ENCODE measurements at regions not wholly inside any gene's neighbourhood (a gene's known extent, or its start where the extent isn't known, plus 50 kb on each side); places are given as distances from the start of the nearest gene placed in this dataset.

DNA sequence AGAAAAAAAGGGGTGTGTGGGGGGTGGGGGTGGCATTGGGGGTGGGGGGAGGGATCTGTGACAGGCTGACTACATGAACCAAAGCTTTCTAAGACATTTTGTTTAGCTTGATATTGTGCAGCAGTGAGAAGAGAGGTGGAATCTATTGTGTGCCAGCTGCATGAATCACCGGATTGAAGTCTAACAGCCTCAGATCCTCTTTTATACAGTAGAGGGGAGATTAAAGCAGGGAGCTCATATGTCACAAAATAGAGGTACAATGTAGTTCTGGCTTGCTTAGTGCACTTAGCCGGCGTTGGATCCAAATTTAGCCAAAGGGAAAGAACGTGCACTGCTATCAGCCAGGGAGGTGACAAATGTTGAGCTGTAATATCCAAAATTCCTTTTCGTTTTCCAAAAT is 404.2 kb upstream of the CITED2 start:
- no peak for DNase-seq

DNA sequence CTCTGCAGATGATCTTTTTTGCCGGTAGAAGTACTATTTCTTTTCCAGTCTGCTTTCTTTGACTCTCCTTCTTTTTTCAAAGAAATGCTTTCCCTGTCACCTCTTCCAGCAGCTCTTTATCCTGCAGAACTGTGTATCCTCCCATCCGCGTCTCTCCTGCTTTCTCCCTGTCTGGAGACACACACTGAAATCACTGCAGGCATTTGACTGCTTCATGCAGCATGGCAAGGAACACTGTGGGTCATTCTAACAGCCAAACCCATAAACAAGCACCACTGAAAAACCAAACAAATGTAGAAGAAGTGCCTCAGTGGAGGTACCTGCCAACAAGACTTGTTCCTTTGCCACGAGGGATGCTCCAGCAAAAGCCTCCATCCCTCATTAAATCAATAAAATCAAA is 403.7 kb upstream of the CITED2 start:
- no peak for DNase-seq

DNA sequence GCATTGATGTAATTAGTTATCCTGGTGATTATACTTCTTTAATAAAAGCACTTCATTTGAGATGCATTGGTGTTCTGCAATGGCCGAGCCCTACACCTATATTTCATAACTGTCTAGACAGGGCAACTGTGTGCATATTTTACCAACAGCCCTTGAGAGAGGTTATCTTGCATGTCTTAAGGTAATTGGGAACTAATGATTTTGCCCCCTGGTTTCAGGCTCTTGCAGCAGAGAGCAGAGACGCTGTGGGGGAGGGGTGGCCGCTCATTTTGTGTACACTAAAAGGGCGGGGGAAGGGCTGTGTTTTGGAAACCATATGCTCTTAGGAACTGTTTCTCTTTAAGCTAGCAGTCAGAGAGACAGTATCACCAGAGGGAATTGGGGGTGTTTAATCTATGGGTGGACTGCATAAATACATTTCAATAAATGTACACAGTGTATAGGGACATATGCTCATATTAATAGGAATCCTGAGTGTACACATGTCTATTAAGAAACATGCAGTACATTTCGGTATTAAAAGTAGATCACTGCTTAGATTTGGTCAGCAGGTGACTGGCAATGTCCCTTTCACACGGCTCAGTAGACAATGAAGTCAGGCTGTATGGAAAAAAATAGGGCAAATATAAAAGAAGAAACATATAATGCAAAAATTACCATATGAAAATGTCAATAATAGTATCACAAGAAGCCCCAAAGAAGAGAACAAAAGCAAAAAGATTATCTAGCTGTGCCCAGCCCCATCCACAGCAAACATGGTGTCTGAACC is 402.9 kb upstream of the CITED2 start:
- no peak for DNase-seq

DNA sequence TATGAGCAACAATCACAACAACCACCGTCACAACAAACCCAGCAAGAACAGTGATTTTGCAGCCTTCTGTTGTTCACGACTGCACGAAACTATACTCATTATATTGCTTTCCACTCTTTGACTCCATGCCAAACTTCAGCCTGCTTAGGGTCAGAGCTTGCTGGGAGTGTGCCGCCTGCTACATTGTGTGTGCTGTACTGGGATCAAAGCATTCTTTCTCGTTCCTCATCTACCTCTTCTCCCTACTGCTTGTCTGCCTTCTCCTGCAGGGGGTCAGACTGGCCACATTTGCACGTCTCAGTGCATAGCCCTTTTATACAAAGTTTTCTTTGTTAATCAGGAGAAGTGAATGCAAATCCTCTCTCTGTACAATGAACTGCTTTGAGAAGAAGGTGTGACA is 401.6 kb upstream of the CITED2 start:
- DNase-seq, result no peak

DNA sequence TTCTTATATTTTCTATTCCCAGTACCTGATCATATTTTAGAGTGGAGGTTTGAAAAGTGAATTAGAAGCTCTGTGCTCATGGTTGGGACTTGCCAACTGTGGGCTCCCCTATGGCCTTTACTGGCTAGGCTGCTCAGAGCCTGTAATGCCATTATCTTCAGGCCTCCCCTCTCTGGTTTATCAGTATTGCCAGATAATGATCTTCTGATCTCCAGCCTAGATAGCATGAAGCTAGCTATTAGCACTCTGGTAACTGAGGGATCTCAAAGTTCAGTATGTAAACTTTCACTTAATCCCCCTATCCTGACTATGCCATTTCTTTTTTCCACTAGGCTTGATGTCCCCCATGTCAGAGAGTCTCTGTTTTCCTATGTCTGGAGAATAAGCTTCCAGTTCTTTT is 393.7 kb upstream of the CITED2 start:
- DNase-seq, result no peak

DNA sequence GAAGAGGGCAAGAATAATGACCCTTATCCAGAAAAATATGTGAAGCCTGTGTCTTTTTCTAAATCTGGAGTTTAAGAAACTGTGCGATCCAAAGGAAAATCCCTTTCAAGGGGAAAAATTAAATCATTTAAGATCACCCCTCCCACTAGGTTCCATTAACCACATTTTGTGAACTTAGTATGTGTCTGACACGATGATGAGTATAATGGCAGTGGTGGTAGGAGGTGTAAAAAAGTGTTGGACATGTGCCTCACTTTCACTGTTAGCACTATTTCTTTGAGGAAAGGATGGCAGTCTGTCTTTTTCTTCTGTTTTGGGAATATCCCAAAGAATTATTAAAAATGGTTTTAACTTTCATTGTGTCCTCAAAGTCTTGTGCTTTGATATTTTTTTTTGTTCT is 392.3 kb upstream of the CITED2 start:
- DNase-seq, result no peak

DNA sequence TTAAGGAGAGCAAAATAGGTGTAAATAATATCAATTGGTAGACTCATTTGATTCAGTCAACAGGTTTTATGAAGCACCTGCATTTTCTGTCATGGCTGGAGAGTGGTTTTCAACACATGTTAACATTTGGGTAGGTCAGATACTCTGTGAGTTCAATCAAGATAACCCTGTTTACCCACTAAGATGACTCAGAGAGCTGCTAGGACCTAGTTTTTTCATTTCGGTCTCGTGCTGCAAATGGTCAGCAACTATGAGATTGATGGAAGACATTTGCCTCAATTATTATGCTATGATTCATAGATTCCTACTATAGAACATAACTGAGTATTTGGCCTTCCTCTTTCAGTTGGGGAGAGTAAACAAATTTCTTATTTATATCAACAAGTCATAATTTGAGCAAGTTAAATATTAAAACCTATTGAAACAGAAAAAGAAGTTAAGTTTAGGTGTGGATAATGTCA is 391.4 kb upstream of the CITED2 start:
- no peak for DNase-seq

DNA sequence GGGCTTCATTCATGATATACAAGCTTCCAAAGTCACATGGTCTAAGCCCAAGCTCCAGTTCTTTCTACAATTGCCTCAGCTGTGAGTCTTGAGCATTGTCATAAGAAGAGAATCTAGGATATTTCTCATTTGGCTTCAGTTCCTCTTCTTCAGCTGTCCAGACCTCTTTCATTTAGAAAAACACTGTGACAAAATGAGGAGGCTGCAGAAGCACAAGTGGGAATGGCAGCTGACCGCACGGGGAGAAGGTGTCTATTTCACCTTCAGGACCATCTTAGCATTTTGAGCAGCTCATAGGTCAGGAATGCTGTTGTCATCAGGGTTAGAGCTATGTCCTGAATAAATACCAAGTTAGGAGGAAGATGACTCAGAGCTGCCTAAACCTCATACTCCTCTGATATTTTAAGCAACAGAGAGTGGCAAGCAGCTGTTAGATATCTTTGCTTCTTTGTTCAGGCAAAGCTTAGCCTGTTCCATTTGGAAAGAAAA is 390.1 kb upstream of the CITED2 start:
- DNase-seq, result no peak

DNA sequence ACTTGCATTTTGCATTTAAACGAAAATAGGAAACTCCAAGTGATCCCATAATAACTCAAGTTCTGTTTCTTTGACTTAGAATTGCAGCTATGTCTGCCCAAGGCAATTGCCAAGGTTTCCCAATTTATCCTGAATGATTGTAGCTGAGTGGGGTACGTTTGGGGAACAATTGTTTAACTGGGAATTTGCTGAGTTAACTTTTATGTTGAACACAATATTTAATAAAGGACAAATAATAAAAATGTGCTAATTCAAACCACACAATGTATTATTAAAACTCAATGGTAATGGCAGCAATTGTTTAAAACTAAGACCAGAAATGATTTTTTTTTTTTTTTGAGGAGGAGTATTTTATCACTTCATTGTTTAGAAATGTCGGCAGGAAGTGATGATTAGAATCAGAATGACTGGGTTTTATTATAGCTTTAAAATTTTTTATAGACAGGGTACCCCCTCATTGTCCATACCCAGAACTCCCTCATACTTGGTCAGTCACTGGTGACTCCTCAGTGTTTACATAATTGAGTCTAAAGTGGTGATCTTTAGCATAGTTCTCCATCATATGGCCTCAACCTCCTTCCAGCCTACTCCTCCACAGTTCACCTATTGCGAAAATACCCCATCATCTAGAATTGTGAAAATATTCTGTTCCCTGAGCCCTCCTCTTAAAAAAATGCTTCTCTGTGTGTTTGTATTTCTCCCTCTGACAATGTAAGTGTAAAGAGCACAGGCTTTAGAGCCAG is 389.2 kb upstream of the CITED2 start:
- no peak for DNase-seq

DNA sequence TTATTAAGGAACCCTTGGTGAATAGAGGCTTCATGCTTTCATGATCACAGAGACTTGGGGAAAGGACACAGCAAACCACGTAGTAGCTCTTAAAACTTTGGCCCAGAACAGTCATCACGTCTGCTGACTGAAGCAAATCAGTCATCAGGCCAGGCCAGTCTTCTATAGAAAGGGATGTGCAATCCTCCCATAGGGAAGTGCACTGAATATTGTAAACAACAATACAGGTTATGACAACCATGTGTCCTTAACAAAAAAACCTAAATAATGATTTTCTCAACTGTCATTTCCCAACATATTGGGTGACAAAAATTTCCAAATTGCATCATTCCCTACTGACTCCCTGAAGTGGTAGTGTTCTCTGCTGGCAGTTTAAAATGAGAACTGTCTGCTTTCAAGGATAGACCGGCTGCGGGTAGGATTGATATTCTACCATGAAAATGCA is 388.2 kb upstream of the CITED2 start:
- no peak for DNase-seq

DNA sequence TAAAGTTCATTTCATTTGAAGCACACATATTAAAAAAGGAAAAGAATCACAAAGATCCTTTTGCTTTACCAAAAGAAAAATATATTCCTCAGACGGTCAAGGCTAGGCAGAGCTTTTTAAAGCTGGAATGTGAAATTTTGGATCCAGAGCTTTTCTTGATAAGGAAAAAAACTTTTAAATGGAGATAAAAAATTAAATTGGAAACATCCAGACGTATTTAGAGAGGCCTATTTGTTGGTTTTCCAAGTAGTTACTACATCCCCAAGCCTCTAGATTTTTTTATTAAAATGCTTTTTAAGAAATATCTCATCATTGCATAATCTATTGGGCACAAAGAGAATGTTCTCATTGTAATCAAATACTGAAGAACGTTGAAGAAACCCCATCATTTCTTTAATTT is 385.7 kb upstream of the CITED2 start:
- DNase-seq, result no peak

DNA sequence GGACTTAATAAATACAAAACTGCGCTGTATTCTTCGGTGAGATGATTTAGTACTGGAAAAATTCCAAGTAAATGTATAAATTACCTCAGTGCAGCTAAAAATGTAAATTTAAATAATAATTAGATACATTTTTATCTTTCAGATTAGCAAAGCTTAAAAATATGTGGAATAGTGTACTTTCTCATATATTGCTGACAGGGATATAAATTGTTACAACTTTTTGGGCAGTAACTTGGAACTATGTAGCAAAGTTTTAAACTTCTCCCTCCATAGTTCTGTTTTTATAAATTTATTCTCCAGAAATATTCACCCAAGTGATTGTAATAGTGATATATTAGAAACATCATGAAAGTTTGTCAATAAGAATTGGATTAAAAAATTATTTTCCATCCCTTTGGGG is 384.6 kb upstream of the CITED2 start:
- no peak for DNase-seq

DNA sequence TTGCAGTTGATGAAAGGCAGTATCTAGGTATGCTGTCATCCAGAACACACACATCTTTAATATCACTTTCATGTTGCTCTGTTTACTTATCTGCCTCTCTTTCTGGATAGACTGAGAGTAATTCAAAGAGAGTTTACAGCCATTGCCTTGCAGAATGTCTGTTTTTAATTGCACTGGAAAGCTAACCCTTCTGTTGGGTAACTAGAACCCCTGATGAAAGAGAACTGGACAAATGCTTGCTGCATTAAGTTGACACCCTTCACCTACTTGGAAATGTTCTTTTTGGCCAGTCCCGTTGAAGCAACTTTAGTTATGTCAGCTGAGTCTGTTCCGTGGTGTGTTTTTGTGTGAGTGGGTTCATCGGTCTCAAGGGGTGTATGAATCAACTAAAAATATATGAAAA is 383.8 kb upstream of the CITED2 start:
- no peak for DNase-seq

DNA sequence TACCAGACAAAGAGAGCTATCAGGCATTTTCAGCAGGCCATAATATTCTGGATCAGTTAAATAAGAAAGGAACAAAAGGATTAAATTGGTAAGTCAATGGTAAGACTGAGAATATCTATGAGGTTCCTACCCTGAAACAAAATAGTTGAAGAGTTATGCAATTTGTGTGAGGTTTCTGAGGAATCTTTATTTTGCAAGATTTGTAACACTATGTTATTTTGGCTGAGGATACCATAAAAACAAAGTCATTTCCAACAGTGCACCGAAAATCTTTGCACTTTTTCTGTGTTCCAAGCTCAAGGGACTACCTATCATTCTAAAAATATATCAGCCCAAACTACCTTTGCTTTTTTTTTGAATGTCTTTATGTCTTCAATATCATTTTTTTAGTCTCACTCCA is 383.3 kb upstream of the CITED2 start:
- DNase-seq, result no peak

DNA sequence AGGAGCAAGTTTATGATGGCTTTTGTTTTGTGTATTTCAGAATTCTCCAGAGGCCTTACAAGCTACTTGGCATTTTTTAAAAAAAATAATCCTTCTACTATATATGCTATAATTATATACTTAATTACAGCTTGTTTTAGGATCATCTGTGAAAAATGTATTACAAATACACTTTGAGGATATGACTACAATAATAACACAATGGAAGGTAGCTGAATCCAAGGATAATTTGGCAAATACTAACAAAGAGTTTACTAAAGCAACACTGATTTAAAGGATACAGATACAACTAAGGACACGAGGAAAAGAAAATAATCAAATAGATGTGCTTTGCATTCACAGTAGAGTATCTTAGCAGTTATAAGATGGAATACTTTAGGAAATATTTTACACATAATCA is 381.9 kb upstream of the CITED2 start:
- DNase-seq, result no peak

DNA sequence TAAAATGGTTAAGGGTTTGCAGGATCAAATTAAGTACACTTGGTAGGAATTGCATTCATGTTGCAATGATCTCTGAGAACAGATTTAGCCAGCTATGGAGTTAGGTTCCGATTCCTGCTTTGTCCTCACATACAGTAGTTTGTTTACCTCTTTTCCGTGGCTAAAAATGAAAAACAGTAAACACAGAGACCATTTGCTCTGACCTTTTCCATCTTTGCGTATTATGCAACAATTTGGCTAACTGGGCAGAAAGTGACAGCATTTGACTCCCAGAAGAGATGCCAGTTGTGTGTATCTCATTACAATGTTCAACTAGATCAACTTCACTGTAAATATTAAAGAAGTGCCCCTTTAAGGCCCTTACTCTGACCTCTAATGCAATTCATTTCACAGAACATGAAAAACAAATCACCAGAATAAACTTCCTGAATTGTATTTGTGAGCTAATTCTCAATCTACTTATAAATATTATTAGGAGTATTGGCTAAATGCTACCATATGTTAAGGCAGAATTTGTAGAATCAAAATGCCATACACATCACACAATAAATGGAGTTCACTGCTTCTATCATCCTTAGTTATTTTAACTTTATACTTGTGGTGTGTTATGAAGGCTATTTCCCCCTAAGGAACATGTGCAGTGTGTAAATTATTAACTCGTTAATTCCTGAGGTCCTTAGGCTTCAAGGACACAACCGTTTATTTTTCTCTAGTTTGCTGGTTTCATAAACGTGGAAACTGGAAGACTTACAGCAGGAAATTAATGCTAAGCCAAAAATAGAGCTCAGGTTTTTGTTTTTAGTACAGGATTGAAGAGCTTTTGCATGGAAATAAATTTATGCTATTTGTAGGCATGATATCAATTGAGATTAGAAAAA is 380.7 kb upstream of the CITED2 start:
- DNase-seq, result no peak

DNA sequence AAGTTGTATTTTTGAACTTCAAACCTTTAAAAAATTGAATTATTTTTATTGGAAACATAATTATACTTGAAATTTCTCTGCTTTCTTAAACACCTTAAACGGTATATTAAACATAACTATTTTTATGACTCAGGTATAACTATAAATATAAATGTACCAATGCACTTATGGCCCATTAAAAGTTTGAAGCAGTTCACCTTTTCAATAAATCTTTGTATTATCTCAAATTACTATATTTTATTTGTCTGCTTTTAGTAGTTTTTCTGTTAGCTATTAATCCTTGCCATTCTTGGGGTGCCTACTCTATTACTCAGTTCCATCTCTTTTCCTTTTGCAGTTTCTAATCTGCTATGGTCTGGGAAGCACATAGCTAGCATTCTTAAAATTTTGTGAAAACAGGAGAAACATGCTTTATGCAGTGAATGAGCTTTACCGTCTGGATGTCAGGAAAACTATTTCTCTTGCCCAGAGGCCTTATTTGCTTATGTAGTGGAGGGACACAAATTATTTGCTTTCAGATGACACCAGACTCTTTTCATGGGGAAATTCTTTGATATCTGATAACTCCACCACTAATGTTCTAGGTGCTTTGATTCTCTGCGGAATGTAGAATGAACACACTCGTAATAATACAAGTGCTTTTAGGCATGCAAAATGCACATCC is 378.9 kb upstream of the CITED2 start:
- DNase-seq, result no peak

DNA sequence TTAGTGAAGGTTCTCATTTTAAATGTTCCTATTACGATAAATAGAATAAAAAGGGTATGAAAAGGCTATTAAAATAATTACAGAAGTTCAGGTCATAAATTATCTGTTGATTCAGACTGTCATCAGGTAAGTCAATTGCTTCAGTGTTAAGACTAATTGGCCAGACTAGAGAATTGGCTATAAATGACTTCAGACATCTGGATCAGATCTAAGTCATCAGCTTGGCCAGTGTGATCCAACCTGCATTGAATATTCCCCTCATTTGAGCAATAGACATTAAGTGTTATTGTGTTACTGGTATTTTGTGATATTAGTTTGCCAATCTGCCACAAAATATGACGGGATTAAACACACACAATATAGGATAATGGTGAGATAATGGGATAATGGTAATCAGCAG is 377.6 kb upstream of the CITED2 start:
- DNase-seq, result no peak

DNA sequence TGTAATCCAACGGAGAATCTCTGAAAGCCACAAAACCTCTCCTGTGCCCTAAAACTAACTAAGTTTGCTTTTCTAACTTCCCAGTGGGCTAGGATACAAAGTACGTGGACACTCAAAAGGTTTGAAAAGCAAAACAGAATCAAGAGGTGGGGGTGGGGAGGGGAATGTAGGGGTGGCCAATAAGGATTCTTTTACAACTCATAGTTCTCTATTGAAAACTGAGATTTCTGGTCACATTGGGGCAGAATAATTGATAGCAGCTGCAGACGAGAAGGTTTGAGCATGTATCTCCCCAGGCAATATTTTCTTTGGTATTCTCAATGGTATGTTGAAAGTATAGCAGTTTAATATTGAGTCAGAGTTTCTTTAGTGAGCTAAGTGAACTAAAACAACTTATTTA is 376.7 kb upstream of the CITED2 start:
- no peak for DNase-seq

DNA sequence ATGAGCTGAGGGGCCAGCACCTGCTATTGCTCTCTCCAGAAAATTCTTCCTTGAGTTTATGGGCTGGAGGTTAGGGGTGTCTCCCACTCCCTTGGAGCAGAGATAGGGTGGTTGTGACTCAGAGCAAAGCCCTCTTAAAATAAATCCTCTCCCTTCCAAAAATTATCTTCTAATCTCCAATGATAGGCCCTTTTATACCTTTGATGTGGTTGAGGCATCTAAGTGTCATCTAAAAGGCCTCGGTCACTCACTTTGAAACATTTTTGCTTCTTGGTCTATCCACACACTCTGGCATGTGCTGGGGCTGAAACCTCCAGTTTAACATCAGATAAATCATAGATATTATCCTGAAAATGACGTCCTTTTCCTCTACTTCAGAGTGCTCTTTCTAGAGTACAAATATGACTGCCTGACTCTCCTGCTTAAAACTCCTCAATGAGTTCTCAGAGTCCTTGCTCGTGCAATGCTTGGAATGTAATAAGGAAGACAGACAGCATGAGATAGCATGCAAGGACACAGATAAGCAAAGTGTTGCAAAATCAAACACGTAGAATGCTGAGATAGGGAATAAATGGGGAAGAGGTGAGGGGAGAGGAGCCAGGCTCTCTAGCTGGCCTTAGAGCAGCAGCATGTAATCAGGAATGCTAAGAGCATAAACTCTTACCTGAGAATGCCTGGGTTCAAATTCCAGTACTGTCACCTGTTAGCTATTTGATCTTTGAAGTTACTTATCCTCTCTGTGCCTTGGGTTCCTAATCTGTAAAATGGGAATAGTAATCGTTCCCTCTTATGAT is 374.1 kb upstream of the CITED2 start:
- DNase-seq, result no peak

DNA sequence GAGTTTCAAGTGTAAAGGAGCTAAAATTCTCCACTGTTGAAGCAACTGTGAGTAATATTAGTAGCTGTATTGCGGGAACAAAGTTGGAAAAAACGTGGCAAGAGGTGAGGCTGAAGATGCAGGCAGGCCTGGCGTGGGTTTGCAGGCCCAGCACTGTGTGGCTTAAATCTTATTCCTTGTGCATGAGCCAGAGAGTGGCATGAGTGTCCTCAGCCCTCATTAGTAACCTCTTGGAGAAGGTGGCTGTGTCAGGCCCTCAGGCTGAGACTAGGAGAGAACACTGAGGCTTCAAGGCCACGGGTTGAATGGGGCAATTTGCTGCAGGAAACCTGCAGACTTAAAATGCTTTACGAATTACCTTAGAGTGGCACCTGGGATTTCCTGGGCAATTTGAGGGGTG is 372.7 kb upstream of the CITED2 start:
- DNase-seq, result no peak

DNA sequence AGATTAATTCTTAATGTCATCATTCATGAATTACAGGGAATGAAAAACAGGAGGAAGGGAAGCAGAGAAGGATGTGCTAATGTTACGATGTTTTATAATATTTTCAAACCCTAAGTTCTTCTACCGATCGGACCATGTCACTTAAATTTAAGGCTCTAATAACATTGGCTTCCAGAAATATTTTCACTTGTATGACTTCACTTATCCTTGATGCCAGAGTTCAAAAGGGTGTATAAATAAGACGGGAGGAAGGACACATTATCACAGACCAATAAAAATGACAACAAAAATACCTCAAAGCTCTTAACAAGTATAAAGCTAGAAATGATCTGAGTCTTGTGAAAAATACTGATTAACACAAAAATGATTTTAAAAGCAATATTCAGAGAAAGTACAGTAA is 370.4 kb upstream of the CITED2 start:
- no peak for DNase-seq
